Nephron (organoid): ENCODE measurements at regions not wholly inside any gene's neighbourhood (a gene's known extent, or its start where the extent isn't known, plus 50 kb on each side); places are given as distances from the start of the nearest gene placed in this dataset.

Experiments
- H3K27ac Mint-ChIP-seq, 3 experiments: 2 replicates each; pipeline ENCODE4 v1.8.0; 2020; ENCODE audit warnings: mixed read lengths in 3 of 3, mild to moderate bottlenecking in 2 of 3, moderate library complexity in 1 of 3
- H3K27me3 Mint-ChIP-seq: 2 replicates; pipeline ENCODE4 v1.8.0; 2021; ENCODE audit warnings: low read depth, mild to moderate bottlenecking, moderate library complexity, mixed read lengths
- H3K36me3 Mint-ChIP-seq: 2 replicates; pipeline ENCODE4 v1.8.0; 2020; ENCODE audit warnings: low read depth, mixed read lengths
- H3K4me1 Mint-ChIP-seq: 2 replicates; pipeline ENCODE4 v1.8.0; 2020; ENCODE audit warnings: mixed read lengths
- H3K4me3 Mint-ChIP-seq, 3 experiments: 2 replicates each; pipeline ENCODE4 v1.8.0; 2020; ENCODE audit warnings: mild to moderate bottlenecking in 3 of 3, mixed read lengths in 3 of 3, moderate library complexity in 2 of 3
- H3K9me3 Mint-ChIP-seq: 2 replicates; pipeline ENCODE4 v1.8.0; 2020; ENCODE audit warnings: mixed read lengths
- TF ChIP-seq, protein P1 (sequence below), 3 experiments: fragments of 200-600 bp; sonication (generic); IDR thresholded peaks; one replicate each; pipeline ENCODE4 v1.5.0; 2021; ENCODE audit warnings: antibody characterized with exemption in 3 of 3; ENCODE audit not compliant: unreplicated experiment in 3 of 3

DNA sequence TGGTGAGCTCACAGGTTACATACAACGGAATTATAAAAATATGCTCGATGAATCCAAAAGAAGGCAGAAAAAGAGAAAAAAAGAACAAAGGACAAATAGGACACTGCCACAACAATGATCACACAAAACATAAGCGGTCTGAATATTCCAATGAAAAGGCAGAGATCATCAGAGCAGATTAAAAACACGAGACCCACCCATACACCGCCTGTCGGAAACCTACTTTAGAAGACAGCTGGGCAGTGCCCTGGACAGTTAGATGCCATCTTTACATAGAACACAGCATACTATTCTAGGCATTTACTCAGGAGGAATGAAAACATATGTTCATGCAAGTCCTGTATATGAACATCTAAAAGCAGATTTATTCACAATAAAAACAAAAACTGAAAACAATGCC lies 204.1 kb downstream of the TTLL2 start:
- Mint-ChIP-seq H3K4me3 (no peak overlapping the region), H3K27me3 (peaks cover 19% of the 10 kb centered on the region)
- TF ChIP-seq, protein P1, sequence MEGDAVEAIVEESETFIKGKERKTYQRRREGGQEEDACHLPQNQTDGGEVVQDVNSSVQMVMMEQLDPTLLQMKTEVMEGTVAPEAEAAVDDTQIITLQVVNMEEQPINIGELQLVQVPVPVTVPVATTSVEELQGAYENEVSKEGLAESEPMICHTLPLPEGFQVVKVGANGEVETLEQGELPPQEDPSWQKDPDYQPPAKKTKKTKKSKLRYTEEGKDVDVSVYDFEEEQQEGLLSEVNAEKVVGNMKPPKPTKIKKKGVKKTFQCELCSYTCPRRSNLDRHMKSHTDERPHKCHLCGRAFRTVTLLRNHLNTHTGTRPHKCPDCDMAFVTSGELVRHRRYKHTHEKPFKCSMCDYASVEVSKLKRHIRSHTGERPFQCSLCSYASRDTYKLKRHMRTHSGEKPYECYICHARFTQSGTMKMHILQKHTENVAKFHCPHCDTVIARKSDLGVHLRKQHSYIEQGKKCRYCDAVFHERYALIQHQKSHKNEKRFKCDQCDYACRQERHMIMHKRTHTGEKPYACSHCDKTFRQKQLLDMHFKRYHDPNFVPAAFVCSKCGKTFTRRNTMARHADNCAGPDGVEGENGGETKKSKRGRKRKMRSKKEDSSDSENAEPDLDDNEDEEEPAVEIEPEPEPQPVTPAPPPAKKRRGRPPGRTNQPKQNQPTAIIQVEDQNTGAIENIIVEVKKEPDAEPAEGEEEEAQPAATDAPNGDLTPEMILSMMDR (IDR thresholded peaks at IDR 0.05; ENCODE audit: unreplicated experiment in 3 of 3): no peak

DNA sequence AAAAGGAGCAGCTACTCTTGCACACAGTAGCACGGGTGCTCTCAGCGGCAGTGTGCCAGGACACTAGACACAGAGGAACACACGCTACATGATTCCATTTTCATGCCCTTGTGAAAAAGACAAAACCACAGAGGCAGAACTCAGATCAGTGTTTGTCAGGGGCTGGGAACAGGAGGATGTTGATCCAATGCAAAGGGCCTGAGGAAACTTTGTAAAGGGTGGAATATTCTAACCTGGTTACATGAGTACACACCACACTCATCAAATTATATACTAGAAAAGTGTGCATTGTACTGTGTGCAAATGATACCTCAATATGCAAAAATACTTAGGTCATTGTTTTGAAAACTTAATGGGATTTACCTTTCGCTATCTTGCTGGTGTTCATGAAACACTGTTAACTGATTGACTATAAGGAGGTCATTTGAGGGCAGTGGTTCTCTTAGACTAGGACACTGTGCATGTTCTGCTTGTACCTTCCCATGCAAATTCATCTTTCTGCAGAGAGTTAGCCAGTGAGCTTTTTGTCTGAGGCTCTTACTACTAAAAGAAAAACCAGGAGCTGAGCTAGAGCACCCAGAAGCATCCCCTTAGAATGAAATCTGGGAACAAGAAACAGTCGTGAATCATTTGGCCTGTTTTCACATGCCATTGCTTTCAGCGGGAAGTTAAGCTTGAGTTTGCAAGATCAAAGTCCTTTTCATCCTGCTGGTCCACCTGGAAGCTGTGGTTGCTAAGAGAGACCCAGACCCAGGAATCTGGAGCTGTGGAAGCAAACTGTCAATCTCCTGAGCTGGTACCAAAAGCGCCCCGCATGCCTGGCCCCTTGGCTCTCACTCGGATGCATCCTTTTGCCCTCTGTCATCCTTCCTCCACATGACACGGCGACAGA lies 204.8 kb downstream of the TTLL2 start:
- Mint-ChIP-seq H3K36me3 (no peaks in the 10 kb centered on the region), H3K4me1 (peaks cover 60% of the 10 kb centered on the region), H3K4me3 (no peak overlapping the region), H3K27me3 (peaks cover 19% of the 10 kb centered on the region), H3K9me3 (no peaks in the 10 kb centered on the region), H3K27ac (peak overlapping the region in 2 of 3 experiments; percentile 56 to 77)
- TF ChIP-seq, protein P1 (IDR thresholded peaks at IDR 0.05; ENCODE audit: unreplicated experiment in 3 of 3): no peak

More for the DNA sequence above, 204.1 kb downstream of the TTLL2 start:
- H3K36me3 Mint-ChIP-seq: no peaks in the 10 kb centered on the region
- peak overlapping the region in 1 of 3 experiments; percentile 77 for H3K27ac Mint-ChIP-seq
- no peaks in the 10 kb centered on the region for H3K9me3 Mint-ChIP-seq
- peaks cover 60% of the 10 kb centered on the region for H3K4me1 Mint-ChIP-seq

DNA sequence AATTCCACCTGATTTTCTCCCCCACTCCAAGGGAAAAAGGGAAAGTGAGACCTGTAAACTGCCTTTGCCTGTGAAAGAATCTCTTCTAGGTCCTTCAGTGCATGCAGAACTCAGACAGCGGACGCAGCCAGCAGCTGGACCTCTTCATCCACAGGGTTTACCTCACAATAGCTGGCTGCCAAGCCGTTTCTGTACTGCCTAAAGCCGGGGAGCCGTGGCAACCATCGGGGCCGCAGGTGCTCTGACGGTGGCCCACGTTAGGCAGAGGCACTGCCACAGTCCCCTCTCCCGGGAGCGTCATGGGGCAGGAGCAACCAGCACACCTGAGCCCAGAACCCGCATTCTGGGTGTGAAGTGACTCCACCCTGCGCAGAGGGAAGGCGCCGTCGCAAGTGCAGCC lies 206.1 kb downstream of the TTLL2 start:
- Mint-ChIP-seq H3K4me3 (no peak overlapping the region), H3K27me3 (peaks cover 11% of the 10 kb centered on the region), H3K36me3 (no peaks in the 10 kb centered on the region), H3K4me1 (peaks cover 60% of the 10 kb centered on the region), H3K27ac (peak overlapping the region in 2 of 3 experiments; percentile 49 to 77), H3K9me3 (no peaks in the 10 kb centered on the region)
- TF ChIP-seq, protein P1 (IDR thresholded peaks at IDR 0.05; ENCODE audit: unreplicated experiment in 3 of 3): no peak

DNA sequence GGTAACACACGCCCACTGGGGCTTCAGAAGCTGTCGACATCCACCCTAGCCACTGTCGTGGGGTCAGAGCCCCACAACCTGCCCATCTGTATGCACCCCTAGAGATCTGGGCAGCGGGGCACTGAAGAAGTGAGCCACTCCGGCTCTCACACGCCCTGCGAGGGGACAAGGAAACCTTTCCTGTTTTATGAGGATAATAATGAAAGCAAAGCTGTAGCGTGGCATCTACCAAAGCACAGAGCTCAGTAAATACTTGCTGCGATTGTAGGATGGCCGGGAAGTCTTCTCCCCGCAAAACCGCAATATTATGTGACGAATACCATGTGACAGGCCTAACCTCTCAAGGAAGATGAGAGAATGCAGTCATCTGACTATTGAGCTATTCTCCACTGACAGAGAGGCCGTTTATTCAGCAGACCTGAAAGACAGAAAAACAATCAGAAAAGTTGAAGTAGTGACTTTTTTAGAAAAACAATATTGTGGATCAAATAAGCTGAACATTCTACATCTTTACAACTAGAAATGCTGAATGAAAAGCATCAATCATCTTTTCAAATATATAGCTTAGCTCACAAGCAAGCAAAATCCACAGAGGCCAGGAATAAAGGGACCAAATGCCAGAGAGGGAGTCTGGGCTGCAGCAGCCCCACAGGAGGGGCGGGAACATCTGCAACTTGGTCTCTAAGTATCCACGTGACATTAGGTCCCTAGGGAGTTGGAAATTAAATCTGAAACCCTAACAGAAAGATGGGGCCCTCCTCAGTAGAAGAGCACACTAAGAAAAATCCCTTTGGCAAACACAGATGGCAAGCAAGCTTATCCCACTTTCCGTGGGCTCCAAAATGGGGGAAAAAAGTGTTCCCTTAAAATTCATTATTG lies 207.8 kb downstream of the TTLL2 start:
- Mint-ChIP-seq H3K4me1 (peaks cover 51% of the 10 kb centered on the region), H3K27me3 (peaks cover 11% of the 10 kb centered on the region), H3K27ac (peak overlapping the region in 2 of 3 experiments; percentile 51 to 61), H3K4me3 (no peak overlapping the region), H3K9me3 (peaks cover 2% of the 10 kb centered on the region), H3K36me3 (no peaks in the 10 kb centered on the region)
- TF ChIP-seq, protein P1 (IDR thresholded peaks at IDR 0.05; ENCODE audit: unreplicated experiment in 3 of 3): no peak

DNA sequence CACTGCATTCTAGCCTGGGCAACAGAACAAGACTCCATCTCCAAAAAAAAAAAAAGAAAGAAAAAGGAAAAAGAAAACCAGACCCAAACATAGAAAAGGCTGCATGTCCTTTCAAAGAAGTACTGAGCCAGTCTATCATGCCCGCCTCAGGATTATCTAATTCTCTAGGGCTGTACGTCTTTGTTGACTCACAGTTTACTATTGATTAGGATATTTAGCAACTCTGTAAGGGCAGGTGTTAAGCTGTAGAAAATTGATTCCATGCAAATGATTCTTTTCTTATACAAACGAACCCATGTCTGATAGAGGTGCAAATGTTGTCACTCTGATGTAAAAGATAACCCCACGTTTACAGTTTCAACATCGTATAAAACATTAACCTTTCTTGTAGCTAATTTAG lies 209.0 kb downstream of the TTLL2 start:
- Mint-ChIP-seq H3K36me3 (no peaks in the 10 kb centered on the region), H3K27me3 (peaks cover 11% of the 10 kb centered on the region), H3K9me3 (peaks cover 7% of the 10 kb centered on the region), H3K4me3 (no peak overlapping the region), H3K27ac (no peak overlapping the region), H3K4me1 (peaks cover 51% of the 10 kb centered on the region)
- TF ChIP-seq, protein P1 (IDR thresholded peaks at IDR 0.05; ENCODE audit: unreplicated experiment in 3 of 3): no peak
